ENCODE measurements at regions not wholly inside any gene's neighbourhood (a gene's known extent, or its start where the extent isn't known, plus 50 kb on each side); places are given as distances from the start of the nearest gene placed in this dataset.

DNA sequence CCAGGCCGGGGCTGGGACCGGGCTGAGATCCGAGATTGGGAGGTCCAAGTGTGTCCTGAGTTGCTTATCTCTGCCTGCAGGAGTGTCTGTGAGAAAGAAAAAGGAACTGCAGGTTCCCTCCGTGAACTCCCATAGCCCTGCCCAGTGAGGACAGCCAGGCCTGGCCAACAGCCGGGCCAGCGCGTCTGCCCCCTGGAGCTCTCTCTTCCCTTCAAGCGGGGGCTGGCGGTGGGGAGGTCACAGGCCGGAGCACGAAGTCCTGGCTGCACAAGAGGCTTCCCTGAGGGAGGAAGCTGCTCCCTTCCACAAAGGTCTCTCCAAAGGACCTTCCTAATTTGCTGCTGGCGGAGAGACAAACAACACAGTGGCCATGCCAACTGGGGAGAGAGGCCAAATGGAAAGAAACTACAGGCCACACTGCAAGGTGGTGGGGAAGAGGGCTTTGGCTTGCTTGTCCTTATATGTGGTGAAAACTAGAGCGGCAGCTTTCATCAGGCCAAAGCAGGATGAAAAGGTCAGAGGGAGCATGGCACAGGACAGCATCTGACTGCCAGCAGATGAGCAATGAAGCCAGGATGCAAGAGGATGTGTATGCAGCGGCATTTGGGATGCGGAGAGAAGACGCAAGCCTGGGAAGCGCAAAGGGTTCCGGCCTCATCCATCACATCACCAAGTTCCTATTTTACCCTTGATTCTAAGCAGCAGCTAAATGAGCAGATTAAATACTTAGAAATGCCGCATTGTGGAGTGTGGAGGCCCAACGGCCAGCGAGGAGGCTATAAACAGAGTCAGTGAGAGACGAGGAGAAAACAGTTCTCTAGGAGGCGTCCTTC lies 260.0 kb downstream of the ERMARD start:
- Histone ChIP-seq H3K79me2 (ENCODE audit: control insufficient read depth, insufficient read depth, low read length) (no peaks in the 10 kb centered on the region), H3K9me3 (replicated peaks; ENCODE audit: control insufficient read depth, insufficient read depth, low read length) (no peaks in the 10 kb centered on the region), H3K4me2 (ENCODE audit: insufficient read depth, low read length) (no peak overlapping the region), H3K27me3 (ENCODE audit: control insufficient read depth in 2 of 2, insufficient read depth in 2 of 2, low read length in 2 of 2) (peaks cover 19 to 35% of the 10 kb centered on the region in 2 experiments), H3K36me3 (ENCODE audit: control insufficient read depth in 2 of 2, extremely low read depth in 1 of 2, insufficient read depth in 2 of 2, low read length in 2 of 2) (no peaks in the 10 kb centered on the region), H3K27ac (ENCODE audit: insufficient read depth, low read depth, low read length) (no peak overlapping the region), H3K4me1 (ENCODE audit: control insufficient read depth, extremely low read depth, insufficient read depth, low read length) (no peaks in the 10 kb centered on the region), H4K20me1 (replicated peaks; ENCODE audit: control insufficient read depth, extremely low read depth, insufficient read depth, low read length) (no peaks in the 10 kb centered on the region), H3K4me3 (replicated peaks in 1 of 3; ENCODE audit: insufficient read depth in 1 of 3, low read depth in 1 of 3, low read length in 3 of 3) (no peak overlapping the region), H2AFZ (ENCODE audit: low read depth, low read length) (no peak overlapping the region), H3K9ac (replicated peaks; ENCODE audit: extremely low read depth, insufficient read depth, low read length) (no peak overlapping the region), H3K9me1 (replicated peaks; ENCODE audit: control insufficient read depth, extremely low read depth, insufficient read depth, low read length) (no peaks in the 10 kb centered on the region)
- intact Hi-C loops (cut with micrococcal nuclease) (no loop called here), dilution Hi-C loops (cut with MboI; ENCODE audit: extremely low pct_ligation_motif_present, low sequenced_read_pairs) (no loop called here)
- ChIA-PET POLR2A (no interaction called here), CTCF (interaction anchor here (1.1 to 2.2 kb wide), 2 partner anchors 180 to 506 kb away, joined by 3 to 13 read pairs; no protein-coding TSS in a partner anchor)
- peak; percentile 59 for DNase-seq (ENCODE audit: low read depth, low spot score)
- BruUV-seq (replicated peaks), result no TSS peak
- TF ChIP-seq POLR2AphosphoS5 (IDR thresholded peaks at IDR 0.05; ENCODE audit: insufficient read depth, low read depth, low read length), result no peak
- TF ChIP-seq, protein P1, sequence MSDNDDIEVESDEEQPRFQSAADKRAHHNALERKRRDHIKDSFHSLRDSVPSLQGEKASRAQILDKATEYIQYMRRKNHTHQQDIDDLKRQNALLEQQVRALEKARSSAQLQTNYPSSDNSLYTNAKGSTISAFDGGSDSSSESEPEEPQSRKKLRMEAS (IDR thresholded peaks at IDR 0.05; ENCODE audit: insufficient read depth, insufficient read length), result no peak
- TF ChIP-seq FOS (IDR thresholded peaks at IDR 0.05; ENCODE audit: borderline replicate concordance, insufficient read depth, low read length), result no peak
- TF ChIP-seq POLR2A (IDR thresholded peaks at IDR 0.05; ENCODE audit: low read depth, low read length), result no peak
- no peak for TF ChIP-seq JUN (IDR thresholded peaks at IDR 0.05; ENCODE audit: borderline replicate concordance, insufficient read depth, insufficient read length, low read depth)
- TF ChIP-seq GATA2 (IDR thresholded peaks at IDR 0.05; ENCODE audit: insufficient read depth, insufficient read length, low read depth, low read length), result no peak
- TF ChIP-seq, protein P2, sequence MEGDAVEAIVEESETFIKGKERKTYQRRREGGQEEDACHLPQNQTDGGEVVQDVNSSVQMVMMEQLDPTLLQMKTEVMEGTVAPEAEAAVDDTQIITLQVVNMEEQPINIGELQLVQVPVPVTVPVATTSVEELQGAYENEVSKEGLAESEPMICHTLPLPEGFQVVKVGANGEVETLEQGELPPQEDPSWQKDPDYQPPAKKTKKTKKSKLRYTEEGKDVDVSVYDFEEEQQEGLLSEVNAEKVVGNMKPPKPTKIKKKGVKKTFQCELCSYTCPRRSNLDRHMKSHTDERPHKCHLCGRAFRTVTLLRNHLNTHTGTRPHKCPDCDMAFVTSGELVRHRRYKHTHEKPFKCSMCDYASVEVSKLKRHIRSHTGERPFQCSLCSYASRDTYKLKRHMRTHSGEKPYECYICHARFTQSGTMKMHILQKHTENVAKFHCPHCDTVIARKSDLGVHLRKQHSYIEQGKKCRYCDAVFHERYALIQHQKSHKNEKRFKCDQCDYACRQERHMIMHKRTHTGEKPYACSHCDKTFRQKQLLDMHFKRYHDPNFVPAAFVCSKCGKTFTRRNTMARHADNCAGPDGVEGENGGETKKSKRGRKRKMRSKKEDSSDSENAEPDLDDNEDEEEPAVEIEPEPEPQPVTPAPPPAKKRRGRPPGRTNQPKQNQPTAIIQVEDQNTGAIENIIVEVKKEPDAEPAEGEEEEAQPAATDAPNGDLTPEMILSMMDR (IDR thresholded peaks at IDR 0.05; ENCODE audit: extremely low read depth in 1 of 2, insufficient read depth in 1 of 2, low read depth in 1 of 2, low read length in 2 of 2), result no peak
- TF ChIP-seq MYC (IDR thresholded peaks at IDR 0.05; ENCODE audit: low read depth, low read length), result no peak
- TF ChIP-seq EZH2 (IDR thresholded peaks at IDR 0.05; ENCODE audit: borderline replicate concordance, low read depth, low read length, severe bottlenecking), result no peak
- no peak for FAIRE-seq
